ENCODE measurements at regions not wholly inside any gene's neighbourhood (a gene's known extent, or its start where the extent isn't known, plus 50 kb on each side); places are given as distances from the start of the nearest gene placed in this dataset.

GRCh38 chr7:95682913-95683312 is 86.6 kb upstream of the PDK4 start:
- TF ChIP-seq GATA3 (IDR thresholded peaks at IDR 0.05; ENCODE audit: low read depth, low read length) (no peak), GATA2 (IDR thresholded peaks at IDR 0.05; ENCODE audit: low read depth, low read length) (no peak)

DNA sequence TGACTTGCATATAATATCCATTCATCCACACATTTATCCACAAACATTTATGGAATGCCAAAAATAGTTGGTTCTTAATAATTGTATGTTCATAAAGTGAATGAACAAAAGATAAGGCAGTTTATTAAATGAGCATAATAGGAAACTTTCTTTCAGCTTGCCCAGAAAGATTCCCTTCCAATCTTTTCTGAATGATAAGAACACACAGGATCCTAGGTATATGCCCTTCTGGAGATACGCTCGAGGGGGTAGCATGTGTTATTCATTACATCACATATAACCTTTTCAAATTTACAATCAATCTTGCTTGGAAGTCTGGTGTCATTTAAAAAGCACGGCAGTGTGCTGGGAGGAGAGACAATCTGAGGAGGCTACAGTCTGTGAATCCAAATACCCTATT is 80.4 kb upstream of the PDK4 start:
- TF ChIP-seq GATA2 (IDR thresholded peaks at IDR 0.05; ENCODE audit: low read depth, low read length) (no peak), GATA3 (IDR thresholded peaks at IDR 0.05; ENCODE audit: low read depth, low read length) (no peak)

DNA sequence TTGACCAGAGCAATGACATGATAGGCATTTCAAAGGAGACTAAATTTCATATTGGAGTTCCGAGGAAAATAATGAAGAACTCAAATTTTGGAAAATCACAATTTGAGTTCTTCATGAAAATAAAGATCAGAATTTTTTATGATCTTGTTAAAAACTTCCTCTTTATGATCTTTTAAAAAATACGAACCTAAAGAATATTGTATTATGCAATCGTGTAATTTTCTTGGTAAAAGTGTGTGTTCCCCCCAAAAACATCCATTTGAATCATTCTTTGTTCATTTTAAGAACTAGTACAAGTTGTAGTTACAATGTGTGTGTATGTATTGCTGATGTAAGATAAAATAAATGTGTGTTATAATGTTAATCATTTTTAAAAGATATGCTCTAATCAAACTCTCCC is 79.3 kb upstream of the PDK4 start:
- TF ChIP-seq GATA2 (IDR thresholded peaks at IDR 0.05; ENCODE audit: low read depth, low read length) (no peak), GATA3 (IDR thresholded peaks at IDR 0.05; ENCODE audit: low read depth, low read length) (no peak)

DNA sequence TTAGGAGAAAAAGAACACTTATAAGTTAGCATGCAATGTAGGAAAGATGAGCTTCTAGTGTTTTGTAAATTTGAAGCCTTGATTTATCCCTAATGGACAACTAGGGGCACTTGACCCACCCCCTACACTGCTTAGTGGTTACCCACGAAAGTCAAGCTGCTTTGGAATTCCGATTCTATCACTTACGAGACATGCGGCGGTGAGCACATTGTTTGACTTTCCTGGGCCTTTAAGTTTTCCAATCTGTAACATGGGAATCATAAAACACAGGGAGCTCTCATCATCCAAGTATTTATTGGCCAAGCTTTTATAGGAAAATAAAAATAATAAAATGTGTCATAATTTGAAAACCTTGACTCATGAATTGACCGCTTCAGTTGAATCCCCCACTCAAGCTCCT is 78.7 kb upstream of the PDK4 start:
- TF ChIP-seq GATA3 (IDR thresholded peaks at IDR 0.05; ENCODE audit: low read depth, low read length), result no peak
- no peak for TF ChIP-seq GATA2 (IDR thresholded peaks at IDR 0.05; ENCODE audit: low read depth, low read length)

DNA sequence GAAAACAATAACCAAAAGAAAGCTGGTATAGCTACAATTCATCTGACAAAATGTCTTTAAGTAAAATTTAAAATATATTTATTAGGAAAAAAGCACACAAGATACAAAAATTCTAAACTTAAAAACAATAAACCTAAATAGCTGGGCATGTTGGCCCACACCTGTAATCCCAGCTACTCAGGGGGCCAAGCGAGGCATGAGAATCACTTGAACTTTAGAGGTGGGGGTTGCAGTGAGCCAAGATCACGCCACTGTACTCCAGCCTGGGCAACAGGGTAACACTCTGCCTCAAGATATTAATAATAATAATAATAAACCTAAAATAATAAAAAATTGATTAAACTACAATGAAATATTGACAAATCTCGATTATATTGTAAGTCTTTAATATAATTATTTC is 77.8 kb upstream of the PDK4 start:
- TF ChIP-seq GATA2 (IDR thresholded peaks at IDR 0.05; ENCODE audit: low read depth, low read length), result no peak
- TF ChIP-seq GATA3 (IDR thresholded peaks at IDR 0.05; ENCODE audit: low read depth, low read length), result no peak

GRCh38 chr7:95672434-95672833 is 76.1 kb upstream of the PDK4 start:
- TF ChIP-seq GATA3 (IDR thresholded peaks at IDR 0.05; ENCODE audit: low read depth, low read length) (no peak), GATA2 (IDR thresholded peaks at IDR 0.05; ENCODE audit: low read depth, low read length) (no peak)

DNA sequence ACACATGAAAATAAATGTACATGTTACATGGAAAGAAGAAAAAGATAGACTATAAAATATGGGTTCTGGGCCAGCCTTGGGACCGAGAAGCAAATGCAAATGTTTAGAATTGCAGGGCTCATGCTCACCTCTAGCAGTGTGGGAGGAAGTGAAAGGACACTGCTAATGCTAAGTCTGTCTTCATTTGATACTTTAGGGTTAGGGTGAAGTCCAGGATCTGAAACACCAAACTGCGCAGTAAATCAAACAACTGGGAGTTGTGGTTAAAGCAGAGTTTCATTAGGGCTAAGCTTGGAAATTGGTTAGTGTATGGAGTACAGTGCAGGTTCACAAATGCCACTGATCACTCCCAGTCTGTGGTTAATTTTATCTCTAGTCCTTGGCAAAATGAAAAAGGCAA is 73.2 kb upstream of the PDK4 start:
- no peak for TF ChIP-seq GATA3 (IDR thresholded peaks at IDR 0.05; ENCODE audit: low read depth, low read length)

DNA sequence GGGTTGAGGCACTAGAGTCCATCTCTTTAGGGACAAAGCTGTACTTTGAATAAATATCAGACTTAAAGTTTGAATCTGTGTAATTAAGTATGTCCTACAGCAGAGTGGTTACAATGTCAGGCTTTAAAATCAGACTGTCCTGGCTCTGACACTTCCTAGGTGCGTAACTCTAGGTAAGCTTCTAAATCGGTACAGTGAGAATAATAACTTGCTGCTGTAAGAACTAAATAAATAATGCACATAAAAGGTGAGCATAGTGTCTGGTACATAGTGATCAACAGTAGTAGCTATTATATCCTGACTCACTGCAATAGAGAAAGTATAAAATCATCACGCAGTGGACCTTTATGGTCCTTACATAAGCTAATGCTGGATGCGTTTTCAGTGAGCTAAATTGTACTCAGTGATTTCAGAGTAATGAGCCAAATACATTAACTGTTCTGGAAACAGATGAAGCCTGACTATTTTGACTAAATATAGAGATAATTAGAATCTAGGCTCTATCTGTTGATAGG is 72.2 kb upstream of the PDK4 start:
- TF ChIP-seq GATA2 (IDR thresholded peaks at IDR 0.05; ENCODE audit: low read depth, low read length) (no peak), GATA3 (IDR thresholded peaks at IDR 0.05; ENCODE audit: low read depth, low read length) (no peak)

GRCh38 chr7:95662987-95663386 is 66.7 kb upstream of the PDK4 start:
- TF ChIP-seq GATA3 (IDR thresholded peaks at IDR 0.05; ENCODE audit: low read depth, low read length), result no peak
- TF ChIP-seq GATA2 (IDR thresholded peaks at IDR 0.05; ENCODE audit: low read depth, low read length), result no peak

GRCh38 chr7:95660023-95660434 is 63.7 kb upstream of the PDK4 start:
- TF ChIP-seq GATA2 (IDR thresholded peaks at IDR 0.05; ENCODE audit: low read depth, low read length) (no peak), GATA3 (IDR thresholded peaks at IDR 0.05; ENCODE audit: low read depth, low read length) (no peak)

DNA sequence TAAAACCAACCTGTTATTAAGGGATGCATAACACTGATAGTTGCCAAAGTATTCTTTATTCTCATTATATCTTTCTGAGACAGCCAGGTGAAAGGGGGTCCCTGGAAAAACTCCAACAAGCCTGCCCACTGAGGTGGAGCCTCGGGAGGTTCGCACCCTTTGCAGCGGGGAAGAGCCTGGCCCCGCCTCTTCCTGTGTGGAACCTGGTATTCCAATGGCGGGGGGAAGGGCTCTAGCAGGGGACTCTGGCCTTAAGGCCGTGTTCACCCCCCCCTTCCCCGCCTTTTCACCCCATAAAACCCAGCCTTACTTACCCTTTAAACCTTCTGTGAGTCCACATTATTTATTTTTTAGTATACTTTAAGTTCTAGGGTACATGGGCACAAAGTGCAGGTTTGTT is 62.4 kb upstream of the PDK4 start:
- no peak for TF ChIP-seq GATA2 (IDR thresholded peaks at IDR 0.05; ENCODE audit: low read depth, low read length)
- TF ChIP-seq GATA3 (IDR thresholded peaks at IDR 0.05; ENCODE audit: low read depth, low read length), result no peak

DNA sequence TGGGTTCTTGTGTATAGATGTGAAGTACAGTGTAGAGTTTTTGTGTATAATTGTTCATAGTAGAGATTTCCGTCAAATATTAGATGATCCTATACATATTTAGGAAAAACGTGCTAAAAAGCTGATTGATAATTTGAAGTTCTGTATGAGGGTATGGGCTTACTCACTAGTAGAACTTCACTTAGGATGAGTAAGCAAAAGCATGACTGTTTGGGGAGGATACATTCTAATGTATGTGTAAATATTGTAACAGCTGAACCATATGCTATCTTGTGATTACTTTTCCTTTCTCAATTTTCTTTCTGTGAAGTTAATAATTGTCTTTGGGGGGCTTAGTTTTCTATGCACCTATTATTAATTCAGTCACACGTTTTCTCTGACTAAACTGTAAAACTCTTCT is 53.2 kb upstream of the PDK4 start:
- no peak for TF ChIP-seq GATA3 (IDR thresholded peaks at IDR 0.05; ENCODE audit: low read depth, low read length)
- no peak for TF ChIP-seq GATA2 (IDR thresholded peaks at IDR 0.05; ENCODE audit: low read depth, low read length)

- TF ChIP-seq GATA2 (IDR thresholded peaks at IDR 0.05; ENCODE audit: low read depth, low read length) (no peak), GATA3 (IDR thresholded peaks at IDR 0.05; ENCODE audit: low read depth, low read length) (no peak)
Measured at GRCh38 chr7:95646350-95646749, 50.0 kb upstream of the PDK4 start.
